ENCODE measurements at regions not wholly inside any gene's neighbourhood (a gene's known extent, or its start where the extent isn't known, plus 50 kb on each side); places are given as distances from the start of the nearest gene placed in this dataset.

DNA sequence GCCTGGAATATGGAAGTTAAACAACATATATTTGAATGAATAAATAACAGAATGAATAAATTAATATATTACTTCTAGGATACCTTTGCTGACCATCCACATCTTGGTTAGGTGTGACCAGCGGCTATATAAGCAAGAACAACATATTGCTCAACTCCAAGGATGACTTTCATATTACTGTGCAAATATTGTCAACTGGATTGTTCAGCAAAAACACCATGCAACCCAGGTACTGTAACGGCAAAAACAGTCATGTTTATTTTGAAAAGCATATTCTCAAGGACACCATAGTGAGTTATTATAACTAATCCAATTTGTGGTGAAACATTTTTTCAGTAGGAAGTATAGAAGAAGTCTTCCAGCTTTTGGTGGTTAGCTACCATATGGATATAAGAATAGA, 907.9 kb downstream of the IGSF11 start:
- POLR2A ChIA-PET: no interaction called here
- Mint-ChIP-seq H3K36me3 (ENCODE audit: low read depth) (no peaks in the 10 kb centered on the region), H3K9me3 (peaks cover 2% of the 10 kb centered on the region), H3K4me1 (ENCODE audit: low read depth) (no peaks in the 10 kb centered on the region), H3K27me3 (no peaks in the 10 kb centered on the region), H3K4me3 (no peak overlapping the region), H3K27ac (no peak overlapping the region)
- TF ChIP-seq, protein P1, sequence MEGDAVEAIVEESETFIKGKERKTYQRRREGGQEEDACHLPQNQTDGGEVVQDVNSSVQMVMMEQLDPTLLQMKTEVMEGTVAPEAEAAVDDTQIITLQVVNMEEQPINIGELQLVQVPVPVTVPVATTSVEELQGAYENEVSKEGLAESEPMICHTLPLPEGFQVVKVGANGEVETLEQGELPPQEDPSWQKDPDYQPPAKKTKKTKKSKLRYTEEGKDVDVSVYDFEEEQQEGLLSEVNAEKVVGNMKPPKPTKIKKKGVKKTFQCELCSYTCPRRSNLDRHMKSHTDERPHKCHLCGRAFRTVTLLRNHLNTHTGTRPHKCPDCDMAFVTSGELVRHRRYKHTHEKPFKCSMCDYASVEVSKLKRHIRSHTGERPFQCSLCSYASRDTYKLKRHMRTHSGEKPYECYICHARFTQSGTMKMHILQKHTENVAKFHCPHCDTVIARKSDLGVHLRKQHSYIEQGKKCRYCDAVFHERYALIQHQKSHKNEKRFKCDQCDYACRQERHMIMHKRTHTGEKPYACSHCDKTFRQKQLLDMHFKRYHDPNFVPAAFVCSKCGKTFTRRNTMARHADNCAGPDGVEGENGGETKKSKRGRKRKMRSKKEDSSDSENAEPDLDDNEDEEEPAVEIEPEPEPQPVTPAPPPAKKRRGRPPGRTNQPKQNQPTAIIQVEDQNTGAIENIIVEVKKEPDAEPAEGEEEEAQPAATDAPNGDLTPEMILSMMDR (IDR thresholded peaks at IDR 0.05): no peak
- Histone ChIP-seq H3K36me3 (ENCODE audit: insufficient read depth, low read length) (no peaks in the 10 kb centered on the region), H3K4me1 (ENCODE audit: insufficient read depth, low read length) (no peaks in the 10 kb centered on the region), H3K9me3 (ENCODE audit: control insufficient read depth in 1 of 2, insufficient read depth in 1 of 2, low read length in 2 of 2) (no peaks in the 10 kb centered on the region), H3K27me3 (ENCODE audit: control insufficient read depth in 1 of 2, insufficient read depth in 2 of 2, low read length in 2 of 2) (no peaks in the 10 kb centered on the region), H3K27ac (ENCODE audit: low read depth in 1 of 2, low read length in 2 of 2) (no peak overlapping the region), H3K4me3 (ENCODE audit: low read length) (no peak overlapping the region)
- ATAC-seq (ENCODE audit: poor library complexity): no peak
- CTCF ChIA-PET: no interaction called here
- intact Hi-C loops (cut with DNase I, micrococcal nuclease): no loop called here
- DNase-seq: no peak

DNA sequence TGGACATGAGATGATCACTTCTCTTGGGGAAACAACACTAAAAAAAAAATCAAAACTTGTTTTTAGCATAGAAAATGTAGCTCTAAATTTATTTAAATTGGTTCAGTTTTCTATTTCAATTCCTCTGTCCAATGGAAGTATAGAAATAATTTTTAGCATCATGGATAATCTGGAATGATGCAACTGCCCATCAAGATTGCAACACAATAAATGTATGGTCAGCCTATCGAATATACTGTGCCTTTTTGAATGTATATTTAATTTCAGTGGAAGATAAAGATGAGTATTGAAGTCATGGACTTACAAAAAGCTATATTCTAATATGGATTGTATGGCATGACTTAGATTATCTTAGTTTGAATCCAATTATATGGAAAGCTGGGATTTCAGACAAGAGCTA, 906.7 kb downstream of the IGSF11 start:
- no peak for DNase-seq
- H3K27ac Mint-ChIP-seq: no peak overlapping the region
- TF ChIP-seq, protein P1 (IDR thresholded peaks at IDR 0.05): no peak

DNA sequence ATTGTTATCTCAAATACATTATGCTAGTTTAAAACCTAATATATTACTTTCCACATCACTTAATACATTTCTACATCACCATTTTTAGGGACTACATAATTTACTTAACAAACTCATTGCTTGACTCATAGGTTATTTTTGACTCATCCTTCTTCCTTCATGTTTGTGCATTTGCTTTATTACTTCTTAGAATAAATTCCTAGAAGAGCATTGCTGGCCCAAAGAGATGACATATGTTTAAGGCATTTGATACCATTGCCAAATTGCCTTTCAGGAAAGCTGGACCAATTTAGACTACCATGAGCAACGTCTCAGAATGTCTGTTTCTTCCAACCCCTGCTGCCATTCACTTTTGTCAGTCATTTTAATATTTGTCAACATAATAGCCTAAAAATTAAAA, 905.8 kb downstream of the IGSF11 start:
- Mint-ChIP-seq H3K27ac (no peak overlapping the region), H3K27me3 (no peaks in the 10 kb centered on the region), H3K4me3 (no peak overlapping the region), H3K9me3 (peaks cover 2% of the 10 kb centered on the region), H3K4me1 (ENCODE audit: low read depth) (no peaks in the 10 kb centered on the region), H3K36me3 (ENCODE audit: low read depth) (no peaks in the 10 kb centered on the region)
- TF ChIP-seq, protein P1 (IDR thresholded peaks at IDR 0.05): no peak
- no peaks in the 10 kb centered on the region for H3K4me1 ChIP-seq (ENCODE audit: insufficient read depth, low read length)
- no peaks in the 10 kb centered on the region for H3K36me3 ChIP-seq (ENCODE audit: insufficient read depth, low read length)
- H3K27me3 ChIP-seq (ENCODE audit: control insufficient read depth in 1 of 2, insufficient read depth in 2 of 2, low read length in 2 of 2): no peaks in the 10 kb centered on the region
- ChIA-PET CTCF (no interaction called here), POLR2A (no interaction called here)
- H3K9me3 ChIP-seq (ENCODE audit: control insufficient read depth in 1 of 2, insufficient read depth in 1 of 2, low read length in 2 of 2): no peaks in the 10 kb centered on the region
- ATAC-seq (ENCODE audit: poor library complexity) (no peak), DNase-seq (no peak)
- no peak overlapping the region for H3K27ac ChIP-seq (ENCODE audit: low read depth in 1 of 2, low read length in 2 of 2)
- intact Hi-C loops (cut with DNase I, micrococcal nuclease): no loop called here
- H3K4me3 ChIP-seq (ENCODE audit: low read length): no peak overlapping the region

More for the DNA sequence above, 906.7 kb downstream of the IGSF11 start:
- Mint-ChIP-seq H3K36me3 (ENCODE audit: low read depth) (no peaks in the 10 kb centered on the region), H3K4me1 (ENCODE audit: low read depth) (no peaks in the 10 kb centered on the region), H3K27me3 (no peaks in the 10 kb centered on the region), H3K4me3 (no peak overlapping the region), H3K9me3 (peaks cover 2% of the 10 kb centered on the region)
- Histone ChIP-seq H3K4me1 (ENCODE audit: insufficient read depth, low read length) (no peaks in the 10 kb centered on the region), H3K9me3 (ENCODE audit: control insufficient read depth in 1 of 2, insufficient read depth in 1 of 2, low read length in 2 of 2) (no peaks in the 10 kb centered on the region), H3K27me3 (ENCODE audit: control insufficient read depth in 1 of 2, insufficient read depth in 2 of 2, low read length in 2 of 2) (no peaks in the 10 kb centered on the region), H3K27ac (ENCODE audit: low read depth in 1 of 2, low read length in 2 of 2) (no peak overlapping the region), H3K4me3 (ENCODE audit: low read length) (no peak overlapping the region), H3K36me3 (ENCODE audit: insufficient read depth, low read length) (no peaks in the 10 kb centered on the region)
- intact Hi-C loops (cut with DNase I, micrococcal nuclease): no loop called here
- no peak for ATAC-seq (ENCODE audit: poor library complexity)
- CTCF ChIA-PET: no interaction called here
- POLR2A ChIA-PET: no interaction called here

Data from CD4-positive, alpha-beta T cell (primary cell).